IMR-90 (cell line): ENCODE measurements at regions not wholly inside any gene's neighbourhood (a gene's known extent, or its start where the extent isn't known, plus 50 kb on each side); places are given as distances from the start of the nearest gene placed in this dataset.

Experiments
- ATAC-seq: fragments of 200-7000 bp; cut with Tn5 transposase; 2 replicates; pipeline ENCODE4 v1.9.1; 2020; ENCODE audit warnings: low read depth, mild to moderate bottlenecking, moderate library complexity
- BruUV-seq: library from RNA; stranded (reverse); fragments of 400-500 nt; replicated peaks from 2 replicates; lab custom pipeline; 2021; lab: Mats Ljungman, UMichigan
- CTCF ChIA-PET: fragments of 300-600 bp; formaldehyde crosslinking; extraction: SDS; loops from one replicate; lab custom pipeline; 2021; ENCODE audit warnings: antibody characterized with exemption; lab: Yijun Ruan, JAX
- POLR2A ChIA-PET: fragments of 300-600 bp; sonication (Branson Sonifier 250); formaldehyde crosslinking; loops from one replicate; lab custom pipeline; 2022; ENCODE audit warnings: antibody characterized with exemption; ENCODE audit not compliant: unreplicated experiment; lab: Charles Lee
- DNase-seq: peaks from one replicate; pipeline ENCODE4 v3.0.0; 2013
- H2AFZ ChIP-seq: replicated peaks from 2 replicates; pipeline ENCODE3; 2013; ENCODE audit warnings: low read length, mild to moderate bottlenecking; ENCODE audit not compliant: poor library complexity
- H2AK5ac ChIP-seq: 2 replicates; pipeline ENCODE4 v1.6.1; 2013; ENCODE audit warnings: low read depth, low read length, inconsistent platforms
- H2AK9ac ChIP-seq: replicated peaks from 2 replicates; pipeline ENCODE3; 2013; ENCODE audit warnings: mild to moderate bottlenecking, low read depth, low read length, moderate library complexity; ENCODE audit not compliant: poor library complexity
- H2BK120ac ChIP-seq: 2 replicates; pipeline ENCODE4 v1.6.1; 2013; ENCODE audit warnings: low read depth, low read length, inconsistent platforms
- H2BK15ac ChIP-seq: 3 replicates; pipeline ENCODE4 v1.6.1; 2013; ENCODE audit warnings: low read depth, low read length, inconsistent platforms
- H2BK20ac ChIP-seq: 2 replicates; pipeline ENCODE4 v1.6.1; 2013; ENCODE audit warnings: low read depth, mild to moderate bottlenecking, inconsistent platforms, low read length, moderate library complexity
- H2BK5ac ChIP-seq: 2 replicates; pipeline ENCODE4 v1.6.1; 2013; ENCODE audit warnings: mild to moderate bottlenecking, low read depth, low read length, inconsistent platforms; ENCODE audit not compliant: poor library complexity, severe bottlenecking
- H3K14ac ChIP-seq: replicated peaks from 2 replicates; pipeline ENCODE4 v1.6.1; 2013; ENCODE audit warnings: low read depth, low read length, inconsistent platforms
- H3K18ac ChIP-seq: 2 replicates; pipeline ENCODE4 v1.6.1; 2013; ENCODE audit warnings: low read depth, low read length, control low read depth
- H3K23ac ChIP-seq: 2 replicates; pipeline ENCODE4 v1.6.1; 2013; ENCODE audit warnings: low read depth, low read length, inconsistent platforms
- H3K27ac ChIP-seq: 2 replicates; pipeline ENCODE4 v1.5.1; 2013; ENCODE audit warnings: mild to moderate bottlenecking, control low read depth, low read length; ENCODE audit not compliant: insufficient read depth
- H3K27me3 ChIP-seq: 2 replicates; pipeline ENCODE4 v1.6.1; 2013; ENCODE audit warnings: low read length; ENCODE audit not compliant: control insufficient read depth, insufficient read depth
- H3K36me3 ChIP-seq: 2 replicates; pipeline ENCODE4 v1.6.1; 2013; ENCODE audit warnings: low read length, mixed read lengths; ENCODE audit not compliant: control insufficient read depth, insufficient read depth
- H3K4ac ChIP-seq: 2 replicates; pipeline ENCODE4 v1.6.1; 2013; ENCODE audit warnings: low read depth, low read length, inconsistent platforms
- H3K4me1 ChIP-seq: 2 replicates; pipeline ENCODE4 v1.6.1; 2013; ENCODE audit warnings: low read length, mixed read lengths; ENCODE audit not compliant: control insufficient read depth, insufficient read depth
- H3K4me2 ChIP-seq: 2 replicates; pipeline ENCODE4 v1.6.1; 2013; ENCODE audit warnings: low read depth, mild to moderate bottlenecking, control low read depth, low read length, moderate library complexity
- H3K4me3 ChIP-seq: 2 replicates; pipeline ENCODE4 v1.5.1; 2013; ENCODE audit warnings: low read depth, mild to moderate bottlenecking, control low read depth, low read length, moderate library complexity; ENCODE audit not compliant: insufficient read depth
- H3K56ac ChIP-seq: 2 replicates; pipeline ENCODE4 v1.6.1; 2013; ENCODE audit warnings: low read length, inconsistent platforms; ENCODE audit not compliant: insufficient read depth; ENCODE audit errors: extremely low read depth
- H3K79me1 ChIP-seq, 2 experiments: 2 replicates each; pipeline ENCODE4 v1.6.1; 2013; ENCODE audit warnings: low read length in 2 of 2, inconsistent platforms in 1 of 2, low read depth in 1 of 2
- H3K9ac ChIP-seq: 2 replicates; pipeline ENCODE4 v1.6.1; 2013; ENCODE audit warnings: low read depth, low read length, control low read depth
- H3K9me1 ChIP-seq: 2 replicates; pipeline ENCODE4 v1.6.1; 2013; ENCODE audit warnings: low read length, inconsistent platforms; ENCODE audit not compliant: insufficient read depth
- H3K9me3 ChIP-seq: 2 replicates; pipeline ENCODE4 v1.6.1; 2013; ENCODE audit warnings: low read length; ENCODE audit not compliant: control insufficient read depth, insufficient read depth
- H4K20me1 ChIP-seq: 2 replicates; pipeline ENCODE4 v1.6.1; 2013; ENCODE audit warnings: low read length, inconsistent platforms; ENCODE audit not compliant: insufficient read depth
- H4K5ac ChIP-seq: 2 replicates; pipeline ENCODE4 v1.6.1; 2013; ENCODE audit warnings: mild to moderate bottlenecking, low read depth, low read length, control low read depth
- H4K8ac ChIP-seq, 2 experiments: 2 replicates each; pipeline ENCODE4 v1.6.1; 2013; ENCODE audit warnings: low read depth in 2 of 2, low read length in 2 of 2, control low read depth in 1 of 2, inconsistent platforms in 1 of 2
- H4K91ac ChIP-seq: 2 replicates; pipeline ENCODE4 v1.6.1; 2013; ENCODE audit warnings: low read depth, low read length, inconsistent platforms; ENCODE audit not compliant: insufficient read depth
- BHLHE40 ChIP-seq: fragments of 150-350 bp; IDR thresholded peaks from 2 replicates; pipeline ENCODE4 v1.6.1; 2016; ENCODE audit warnings: mild to moderate bottlenecking, low read depth, low read length
- CEBPB ChIP-seq: IDR thresholded peaks from 2 replicates; pipeline ENCODE4 v1.6.1; 2012; ENCODE audit warnings: low read depth, low read length, improper control_type of control experiment
- CHD1 ChIP-seq: IDR thresholded peaks from 2 replicates; pipeline ENCODE4 v1.6.1; 2012; ENCODE audit warnings: low read depth, low read length, improper control_type of control experiment
- CTCF ChIP-seq: conservative IDR thresholded peaks from 2 replicates; pipeline ENCODE4 v1.5.1; 2012; ENCODE audit warnings: mild to moderate bottlenecking, low read depth, low read length, improper control_type of control experiment
- FOS ChIP-seq: fragments of 150-350 bp; IDR thresholded peaks from 2 replicates; pipeline ENCODE4 v1.6.1; 2016; ENCODE audit warnings: low read depth, low read length
- MAFK ChIP-seq: IDR thresholded peaks from 2 replicates; pipeline ENCODE4 v1.6.1; 2012; ENCODE audit warnings: low read depth, low read length, improper control_type of control experiment
- MAZ ChIP-seq: IDR thresholded peaks from 2 replicates; pipeline ENCODE4 v1.6.1; 2012; ENCODE audit warnings: low read depth, mild to moderate bottlenecking, low read length, improper control_type of control experiment, moderate library complexity, borderline replicate concordance
- MXI1 ChIP-seq: IDR thresholded peaks from 2 replicates; pipeline ENCODE4 v1.6.1; 2012; ENCODE audit warnings: low read depth, mild to moderate bottlenecking, low read length, moderate library complexity, borderline replicate concordance
- NFE2L2 ChIP-seq: fragments of 150-350 bp; IDR thresholded peaks from 2 replicates; pipeline ENCODE4 v1.6.1; 2016; ENCODE audit warnings: low read depth, mild to moderate bottlenecking, low read length
- POLR2A ChIP-seq: IDR thresholded peaks from 2 replicates; pipeline ENCODE4 v1.6.1; 2012; ENCODE audit warnings: mild to moderate bottlenecking, low read depth, low read length
- RAD21 ChIP-seq: IDR thresholded peaks from 2 replicates; pipeline ENCODE4 v1.6.1; 2012; ENCODE audit warnings: low read length, improper control_type of control experiment
- RCOR1 ChIP-seq: IDR thresholded peaks from 2 replicates; pipeline ENCODE4 v1.6.1; 2012; ENCODE audit warnings: mild to moderate bottlenecking, low read length, improper control_type of control experiment; ENCODE audit not compliant: insufficient replicate concordance
- RFX5 ChIP-seq: IDR thresholded peaks from 2 replicates; pipeline ENCODE4 v1.8.0; 2012; ENCODE audit warnings: low read depth, mild to moderate bottlenecking, low read length, moderate library complexity
- SMC3 ChIP-seq: fragments of 150-350 bp; IDR thresholded peaks from 2 replicates; pipeline ENCODE4 v1.6.1; 2016; ENCODE audit warnings: low read depth, mild to moderate bottlenecking, antibody characterized with exemption, low read length, moderate library complexity
- USF2 ChIP-seq: fragments of 150-350 bp; IDR thresholded peaks from 2 replicates; pipeline ENCODE4 v1.6.1; 2017; ENCODE audit warnings: mild to moderate bottlenecking, antibody characterized with exemption, low read length, low read depth
- WGBS, 2 experiments: methylation state at CpG; one replicate each; pipeline versions ENCODE4 v1.1.5 to v1.1.7; 2013; ENCODE audit warnings: missing lambda C conversion rate in 2 of 2; ENCODE audit not compliant: insufficient read length in 1 of 2; ENCODE audit errors: extremely low coverage in 2 of 2; 5-methylcytosine and 5-hydroxymethylcytosine counted together
- dilution Hi-C: fragments of 300-500 bp; cut with HindIII; formaldehyde crosslinking; loops from one replicate; pipeline ENCODE4 v1.14.3; 2018; ENCODE audit warnings: low sequenced_read_pairs; ENCODE audit not compliant: unreplicated experiment
- in situ Hi-C: fragments of 300-500 bp; cut with MboI; formaldehyde crosslinking; loops from 3 replicates; pipeline ENCODE4 v1.14.3; 2019; ENCODE audit warnings: low sequenced_read_pairs, inconsistent platforms, mixed read lengths
- intact Hi-C: fragments of 100-400 bp; cut with micrococcal nuclease; formaldehyde crosslinking; loops from 2 replicates; pipeline ENCODE4 v1.10.0; 2022
- TF ChIP-seq, protein P1 (sequence below): fragments of 150-350 bp; IDR thresholded peaks from 2 replicates; pipeline ENCODE4 v1.6.1; 2016; ENCODE audit warnings: low read depth, mild to moderate bottlenecking, low read length, moderate library complexity, borderline replicate concordance

DNA sequence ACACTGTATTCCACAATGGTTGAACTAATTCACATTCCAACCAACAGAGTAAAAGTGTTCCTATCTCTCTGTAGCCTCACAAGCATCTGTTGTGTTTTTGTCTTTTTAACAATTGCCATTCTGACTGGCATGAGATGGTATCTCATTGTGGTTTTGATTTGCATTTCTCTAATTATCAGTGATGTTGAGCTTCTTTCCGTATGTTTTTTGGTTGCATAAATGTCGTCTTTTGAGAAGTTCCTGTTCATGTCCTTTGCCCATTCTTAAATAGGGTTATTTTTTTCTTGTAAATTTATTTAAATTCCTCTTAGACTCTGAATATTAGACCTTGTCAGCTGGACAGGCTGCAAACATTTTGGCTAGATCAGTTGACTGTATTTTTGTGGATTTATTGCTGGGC is 78.2 kb downstream of the VSIG4 start:
- no peak overlapping the region for H3K4me3 ChIP-seq
- no peak overlapping the region for H2AK5ac ChIP-seq
- no peaks in the 10 kb centered on the region for H3K9me1 ChIP-seq
- no peak overlapping the region for H3K27ac ChIP-seq
- dilution Hi-C loops, result no loop called here
- H3K36me3 ChIP-seq, result no peaks in the 10 kb centered on the region
- H4K8ac ChIP-seq, result no peak overlapping the region
- H2BK15ac ChIP-seq, result no peak overlapping the region
- no TSS peak for BruUV-seq
- no CpG with 5 or more reads among the region's 2 CpGs for WGBS, 2 experiments
- no peak overlapping the region for H2AK9ac ChIP-seq
- H3K56ac ChIP-seq, result no peak overlapping the region
- TF ChIP-seq MAZ (no peak), RAD21 (no peak), POLR2A (no peak), CEBPB (no peak), MAFK (no peak), MXI1 (no peak), FOS (no peak), RFX5 (no peak), SMC3 (no peak), CTCF (no peak), CHD1 (no peak), NFE2L2 (no peak), USF2 (no peak), BHLHE40 (no peak), RCOR1 (no peak)
- TF ChIP-seq, protein P1, sequence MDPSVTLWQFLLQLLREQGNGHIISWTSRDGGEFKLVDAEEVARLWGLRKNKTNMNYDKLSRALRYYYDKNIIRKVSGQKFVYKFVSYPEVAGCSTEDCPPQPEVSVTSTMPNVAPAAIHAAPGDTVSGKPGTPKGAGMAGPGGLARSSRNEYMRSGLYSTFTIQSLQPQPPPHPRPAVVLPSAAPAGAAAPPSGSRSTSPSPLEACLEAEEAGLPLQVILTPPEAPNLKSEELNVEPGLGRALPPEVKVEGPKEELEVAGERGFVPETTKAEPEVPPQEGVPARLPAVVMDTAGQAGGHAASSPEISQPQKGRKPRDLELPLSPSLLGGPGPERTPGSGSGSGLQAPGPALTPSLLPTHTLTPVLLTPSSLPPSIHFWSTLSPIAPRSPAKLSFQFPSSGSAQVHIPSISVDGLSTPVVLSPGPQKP, result no peak
- H4K5ac ChIP-seq, result no peak overlapping the region
- ChIA-PET CTCF (interaction anchor here (0.6 to 0.7 kb wide), 2 partner anchors 9 to 1109 kb away, joined by 4 read pairs; no protein-coding TSS in a partner anchor), POLR2A (no interaction called here)
- H3K9me3 ChIP-seq, result no peaks in the 10 kb centered on the region
- no peaks in the 10 kb centered on the region for H4K20me1 ChIP-seq
- no peak overlapping the region for H2BK20ac ChIP-seq
- intact Hi-C loops, result no loop called here
- H3K27me3 ChIP-seq, result no peaks in the 10 kb centered on the region
- no peaks in the 10 kb centered on the region for H3K4me1 ChIP-seq
- H3K23ac ChIP-seq, result no peak overlapping the region
- H4K91ac ChIP-seq, result no peak overlapping the region
- no peak overlapping the region for H2BK5ac ChIP-seq
- no peak for ATAC-seq
- no peak overlapping the region for H3K18ac ChIP-seq
- no peak overlapping the region for H2BK120ac ChIP-seq
- H3K14ac ChIP-seq, result no peak overlapping the region
- in situ Hi-C loops, result no loop called here
- H3K79me1 ChIP-seq, result no peaks in the 10 kb centered on the region
- no peak overlapping the region for H3K4ac ChIP-seq
- H3K9ac ChIP-seq, result no peak overlapping the region
- H3K4me2 ChIP-seq, result no peak overlapping the region
- no peak overlapping the region for H2AFZ ChIP-seq
- DNase-seq, result no peak
